Smooth muscle cell (in vitro differentiated cells): ENCODE measurements at regions not wholly inside any gene's neighbourhood (a gene's known extent, or its start where the extent isn't known, plus 50 kb on each side); places are given as distances from the start of the nearest gene placed in this dataset.

Experiments
- DNase-seq: peaks from one replicate; lab custom pipeline; 2025; ENCODE audit not compliant: unreplicated experiment; lab: John Stamatoyannopoulos, UW
- H2AFZ ChIP-seq: fragments of 200-600 bp; sonication (generic); 2 replicates; pipeline ENCODE4 v1.6.0; 2016; ENCODE audit warnings: antibody characterized with exemption, low read depth, mild to moderate bottlenecking
- H3F3A ChIP-seq: fragments of 200-600 bp; sonication (generic); 2 replicates; pipeline ENCODE4 v1.6.0; 2017; ENCODE audit warnings: antibody characterized with exemption, low read depth
- H3K27ac ChIP-seq: fragments of 200-600 bp; sonication (generic); 2 replicates; pipeline ENCODE4 v1.5.1; 2016; ENCODE audit warnings: low read depth, mild to moderate bottlenecking
- H3K27me3 ChIP-seq: fragments of 200-600 bp; sonication (generic); 2 replicates; pipeline ENCODE4 v1.6.1; 2016; ENCODE audit warnings: low read depth, mild to moderate bottlenecking
- H3K36me3 ChIP-seq: fragments of 200-600 bp; sonication (generic); 2 replicates; pipeline ENCODE4 v1.5.1; 2016; ENCODE audit warnings: low read depth
- H3K4me1 ChIP-seq: fragments of 200-600 bp; sonication (generic); 2 replicates; pipeline ENCODE4 v1.5.1; 2016; ENCODE audit warnings: low read depth
- H3K4me2 ChIP-seq: fragments of 200-600 bp; sonication (generic); 2 replicates; pipeline ENCODE4 v1.6.0; 2016; ENCODE audit warnings: mild to moderate bottlenecking
- H3K4me3 ChIP-seq: fragments of 200-600 bp; sonication (generic); 2 replicates; pipeline ENCODE4 v1.5.1; 2016; ENCODE audit warnings: mild to moderate bottlenecking
- H3K79me2 ChIP-seq: fragments of 200-600 bp; sonication (generic); 2 replicates; pipeline ENCODE4 v1.6.0; 2016; ENCODE audit warnings: low read depth, mild to moderate bottlenecking
- H3K9ac ChIP-seq: fragments of 200-600 bp; sonication (generic); 2 replicates; pipeline ENCODE4 v1.6.0; 2016; ENCODE audit warnings: low read depth
- H3K9me3 ChIP-seq: fragments of 200-600 bp; sonication (generic); replicated peaks from 2 replicates; pipeline ENCODE4 v1.5.1; 2016; ENCODE audit warnings: low read depth
- H4K20me1 ChIP-seq: fragments of 200-600 bp; sonication (generic); 2 replicates; pipeline ENCODE4 v1.6.0; 2016; ENCODE audit warnings: low read depth
- CTCF ChIP-seq: fragments of 200-600 bp; sonication (generic); IDR thresholded peaks from 2 replicates; pipeline ENCODE4 v1.5.1; 2017; ENCODE audit warnings: borderline replicate concordance, mild to moderate bottlenecking, antibody characterized with exemption; ENCODE audit not compliant: insufficient read depth, poor library complexity, severe bottlenecking
- WGBS: methylation state at CpG from one replicate; pipeline ENCODE4 v1.1.7; 2016; ENCODE audit warnings: low lambda C conversion rate; 5-methylcytosine and 5-hydroxymethylcytosine counted together

- H3K27ac ChIP-seq, result peak overlapping the region; percentile 93
- H3K79me2 ChIP-seq, result no peaks in the 10 kb centered on the region
- peak overlapping the region; percentile 22 for H3K4me3 ChIP-seq
Observed at GRCh38 chr2:196259507-196260481, 88.4 kb upstream of the STK17B start.

GRCh38 chr2:196260546-196260945 is 89.2 kb upstream of the STK17B start:
- Histone ChIP-seq H3F3A (peaks cover 24% of the 10 kb centered on the region), H3K36me3 (no peaks in the 10 kb centered on the region), H3K9ac (peak overlapping the region; percentile 66), H3K27ac (peak overlapping the region; percentile 93), H3K9me3 (no peaks in the 10 kb centered on the region), H3K79me2 (no peaks in the 10 kb centered on the region), H3K4me1 (peaks cover 29% of the 10 kb centered on the region), H4K20me1 (no peaks in the 10 kb centered on the region), H3K4me3 (peak overlapping the region; percentile 22), H3K4me2 (peak overlapping the region; percentile 41), H2AFZ (no peak overlapping the region), H3K27me3 (no peaks in the 10 kb centered on the region)
- no peak for TF ChIP-seq CTCF
- 65% methylated on average over 5 of the region's 5 CpGs for WGBS
- no peak for DNase-seq

More at GRCh38 chr2:196259507-196260481, 88.4 kb upstream of the STK17B start:
- WGBS, result 12% methylated on average over 7 of the region's 7 CpGs
- H3K4me2 ChIP-seq, result peak overlapping the region; percentile 41
- H4K20me1 ChIP-seq, result no peaks in the 10 kb centered on the region
- H3F3A ChIP-seq, result peaks cover 24% of the 10 kb centered on the region
- no peaks in the 10 kb centered on the region for H3K27me3 ChIP-seq
- no peak for TF ChIP-seq CTCF
- no peak for DNase-seq
- peak overlapping the region; percentile 14 for H2AFZ ChIP-seq
- H3K9ac ChIP-seq, result peak overlapping the region; percentile 66
- H3K36me3 ChIP-seq, result no peaks in the 10 kb centered on the region
- no peaks in the 10 kb centered on the region for H3K9me3 ChIP-seq
- peaks cover 29% of the 10 kb centered on the region for H3K4me1 ChIP-seq

GRCh38 chr2:196262606-196263005 is 91.2 kb upstream of the STK17B start:
- Histone ChIP-seq H3F3A (peaks cover 24% of the 10 kb centered on the region), H2AFZ (no peak overlapping the region), H3K36me3 (no peaks in the 10 kb centered on the region), H3K27ac (peak overlapping the region; percentile 93), H3K27me3 (no peaks in the 10 kb centered on the region), H3K9ac (peak overlapping the region; percentile 42), H3K4me3 (no peak overlapping the region), H4K20me1 (no peaks in the 10 kb centered on the region), H3K9me3 (no peaks in the 10 kb centered on the region), H3K4me1 (peaks cover 29% of the 10 kb centered on the region), H3K79me2 (no peaks in the 10 kb centered on the region), H3K4me2 (peak overlapping the region; percentile 72)
- DNase-seq, result no peak
- no peak for TF ChIP-seq CTCF
- WGBS, result 74% methylated on average over 9 of the region's 9 CpGs
